AG09319 (cell line): ENCODE measurements at regions not wholly inside any gene's neighbourhood (a gene's known extent, or its start where the extent isn't known, plus 50 kb on each side); places are given as distances from the start of the nearest gene placed in this dataset.
"Not testable (repeated sequence)": the region's sequence is repeated elsewhere in the genome, so short reads cannot be mapped to it uniquely, and the experiment has no call there.

Experiments used
- DNase-seq: peaks from one replicate; pipeline ENCODE4 v3.0.0-alpha.2; 2010; ENCODE audit warnings: low read depth; ENCODE audit errors: extremely low read depth
- TF ChIP-seq, protein P1 (sequence below): IDR thresholded peaks from 2 replicates; pipeline ENCODE4 v1.5.1; 2011; ENCODE audit warnings: low read depth, mild to moderate bottlenecking, inconsistent platforms, low read length, moderate library complexity

DNA sequence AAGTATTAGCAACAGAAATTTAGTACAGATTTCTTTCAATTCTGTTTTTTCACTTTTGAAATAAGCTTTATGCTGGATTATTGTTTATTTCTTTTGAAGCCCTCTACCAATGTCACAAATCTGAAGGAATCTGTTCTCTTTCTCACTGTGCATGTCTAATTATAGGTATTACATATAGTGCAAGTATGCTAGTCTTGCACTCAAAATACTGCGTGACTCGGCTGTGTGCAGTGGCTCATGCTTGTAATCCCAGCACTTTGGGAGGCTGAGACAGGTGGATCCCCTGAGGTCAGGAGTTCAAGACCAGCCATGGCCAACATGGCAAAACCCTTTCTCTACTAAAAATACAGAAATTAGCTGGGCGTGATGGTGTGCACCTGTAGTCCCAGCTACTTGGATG lies 95.8 kb upstream of the PLAAT1 start:
- no peak for DNase-seq
- TF ChIP-seq, protein P1, sequence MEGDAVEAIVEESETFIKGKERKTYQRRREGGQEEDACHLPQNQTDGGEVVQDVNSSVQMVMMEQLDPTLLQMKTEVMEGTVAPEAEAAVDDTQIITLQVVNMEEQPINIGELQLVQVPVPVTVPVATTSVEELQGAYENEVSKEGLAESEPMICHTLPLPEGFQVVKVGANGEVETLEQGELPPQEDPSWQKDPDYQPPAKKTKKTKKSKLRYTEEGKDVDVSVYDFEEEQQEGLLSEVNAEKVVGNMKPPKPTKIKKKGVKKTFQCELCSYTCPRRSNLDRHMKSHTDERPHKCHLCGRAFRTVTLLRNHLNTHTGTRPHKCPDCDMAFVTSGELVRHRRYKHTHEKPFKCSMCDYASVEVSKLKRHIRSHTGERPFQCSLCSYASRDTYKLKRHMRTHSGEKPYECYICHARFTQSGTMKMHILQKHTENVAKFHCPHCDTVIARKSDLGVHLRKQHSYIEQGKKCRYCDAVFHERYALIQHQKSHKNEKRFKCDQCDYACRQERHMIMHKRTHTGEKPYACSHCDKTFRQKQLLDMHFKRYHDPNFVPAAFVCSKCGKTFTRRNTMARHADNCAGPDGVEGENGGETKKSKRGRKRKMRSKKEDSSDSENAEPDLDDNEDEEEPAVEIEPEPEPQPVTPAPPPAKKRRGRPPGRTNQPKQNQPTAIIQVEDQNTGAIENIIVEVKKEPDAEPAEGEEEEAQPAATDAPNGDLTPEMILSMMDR: no peak

DNA sequence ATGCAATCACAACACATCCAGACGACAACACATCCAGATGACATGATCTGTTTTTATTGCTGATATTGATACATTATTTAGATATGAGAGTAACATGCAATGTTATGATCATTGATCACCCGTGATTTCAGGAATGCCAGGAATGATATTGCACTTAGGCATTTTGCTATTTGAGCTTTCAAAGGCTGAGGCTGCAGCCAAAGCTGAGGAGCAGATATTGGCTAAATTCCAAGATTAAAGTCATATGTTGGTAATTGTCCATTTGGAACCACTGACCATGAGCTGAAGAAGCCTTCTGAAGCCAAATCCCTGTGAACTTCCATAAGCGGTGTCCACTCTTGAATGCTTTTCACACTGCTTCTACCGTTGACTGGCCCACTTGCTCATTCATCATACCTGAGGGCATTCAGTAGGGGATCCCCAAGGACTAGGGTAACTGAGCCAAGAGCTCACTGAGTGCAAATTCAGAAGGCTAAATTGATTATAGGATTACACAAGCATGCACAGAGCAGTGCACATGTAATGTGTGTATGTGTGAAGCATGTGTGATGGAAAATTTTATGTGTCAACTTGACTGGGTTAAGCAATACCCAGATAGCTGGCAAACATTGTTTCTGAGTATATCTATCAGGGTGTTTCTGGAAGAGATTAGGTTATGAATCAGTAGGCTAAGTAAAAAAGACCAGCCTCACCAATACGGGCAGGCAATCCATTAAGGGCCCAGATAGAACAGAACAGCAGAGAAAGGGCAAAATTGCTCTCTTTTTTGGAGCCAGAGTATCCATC lies 92.1 kb upstream of the PLAAT1 start:
- no peak for DNase-seq
- TF ChIP-seq, protein P1: no peak

DNA sequence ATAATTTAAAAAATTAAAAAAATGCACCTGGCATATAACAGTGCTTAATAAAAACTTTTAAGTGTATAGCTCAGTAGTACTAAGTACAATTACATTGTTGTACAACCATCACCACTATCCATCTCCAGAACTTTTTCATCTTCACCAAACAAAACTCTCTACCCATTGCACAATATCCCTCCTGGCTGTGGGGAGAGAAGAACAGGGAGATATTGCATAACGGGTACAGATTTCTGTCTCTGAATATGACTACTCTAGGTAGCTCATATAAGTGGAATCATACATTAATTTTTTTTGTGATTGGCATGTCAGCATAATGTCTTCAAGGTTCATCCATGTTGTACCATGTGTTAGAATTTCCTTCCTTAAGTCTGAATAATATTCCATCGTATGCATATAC lies 91.0 kb upstream of the PLAAT1 start:
- TF ChIP-seq, protein P1: no peak
- DNase-seq: no peak

DNA sequence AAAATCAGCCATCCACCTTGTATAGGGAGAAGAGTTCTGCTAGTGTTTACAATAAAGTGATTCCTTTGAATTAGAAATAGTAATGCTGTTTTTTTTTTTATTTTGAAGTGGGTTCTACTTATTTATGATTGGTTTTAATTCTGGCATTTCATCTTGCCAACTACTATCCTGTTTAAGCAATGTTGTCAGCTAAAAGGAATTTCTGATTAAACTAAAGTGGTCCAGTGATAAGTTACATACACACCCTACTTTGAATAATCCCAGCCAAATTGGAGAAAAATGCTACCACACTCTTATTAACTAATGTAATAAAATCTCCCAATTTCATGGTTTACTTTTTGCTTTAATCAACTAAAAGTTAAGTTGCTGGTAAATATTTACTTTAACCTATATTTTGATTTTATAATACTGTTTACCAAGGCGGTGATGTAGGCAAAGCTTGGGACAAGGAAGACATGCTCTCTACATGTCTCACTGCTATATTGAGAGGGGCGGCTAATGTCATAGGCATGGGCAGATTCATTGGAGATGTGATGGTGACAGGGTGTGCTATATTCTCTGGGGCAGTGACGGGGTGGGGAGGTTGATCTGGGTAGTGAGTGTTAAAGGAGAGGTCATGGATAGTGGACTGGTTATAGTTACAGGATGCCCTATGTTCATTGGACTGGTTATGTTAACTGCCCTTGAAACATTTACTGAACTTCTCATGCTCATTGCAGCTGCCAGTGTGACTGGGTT lies 85.8 kb upstream of the PLAAT1 start:
- not testable (repeated sequence) for DNase-seq

DNA sequence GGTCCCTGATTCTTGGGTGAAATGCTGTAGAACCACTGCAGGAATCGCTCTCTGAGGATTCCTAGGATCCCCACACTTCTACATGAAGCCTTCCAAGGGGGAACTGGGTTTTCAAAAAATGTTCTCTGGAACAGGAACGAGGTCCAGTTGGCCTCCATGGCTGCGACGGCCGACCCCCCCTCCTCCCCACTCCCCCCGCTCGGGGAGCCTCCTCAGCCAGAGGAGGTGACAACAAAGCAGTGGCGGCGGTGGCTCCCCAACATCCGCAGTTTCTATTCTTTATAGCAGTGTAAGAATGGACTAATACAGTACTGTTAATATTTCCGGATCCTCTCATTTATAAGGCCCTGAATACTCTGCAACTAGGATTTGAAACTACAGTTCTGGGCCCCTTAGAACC lies 84.0 kb upstream of the PLAAT1 start:
- no peak for DNase-seq
- TF ChIP-seq, protein P1: no peak

DNA sequence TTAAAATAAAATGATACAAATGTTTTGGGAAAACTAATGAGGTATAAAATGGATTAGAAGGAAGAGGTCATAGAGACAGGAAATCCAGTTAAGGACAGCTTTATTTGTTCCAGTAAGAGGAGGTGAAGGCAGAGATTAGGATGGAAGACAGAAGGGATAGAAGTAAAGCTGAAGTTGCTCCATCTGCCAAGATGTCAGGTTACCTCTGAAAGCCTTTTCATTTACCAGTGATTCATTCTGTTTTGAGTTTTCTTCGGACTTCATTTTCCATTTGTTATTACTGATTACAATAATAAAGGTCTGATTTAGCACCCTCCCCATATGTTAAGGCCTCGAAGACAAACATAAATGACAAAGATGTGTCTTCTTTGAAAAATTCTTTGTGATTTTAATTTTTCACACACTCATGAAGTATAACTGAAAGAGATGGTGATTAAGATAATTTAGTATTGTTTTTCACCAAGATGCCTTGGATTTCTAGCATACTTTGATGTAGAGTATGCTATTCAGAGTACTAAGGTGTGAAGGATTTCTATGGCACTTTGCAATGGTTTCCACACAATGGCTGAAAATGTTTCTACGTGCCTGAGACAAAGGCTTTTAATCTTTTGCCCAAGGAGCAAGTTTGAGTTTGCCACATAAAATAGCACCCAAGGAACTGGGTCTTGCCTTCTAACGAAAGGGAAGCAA lies 75.4 kb upstream of the PLAAT1 start:
- no peak for DNase-seq
- TF ChIP-seq, protein P1: no peak

DNA sequence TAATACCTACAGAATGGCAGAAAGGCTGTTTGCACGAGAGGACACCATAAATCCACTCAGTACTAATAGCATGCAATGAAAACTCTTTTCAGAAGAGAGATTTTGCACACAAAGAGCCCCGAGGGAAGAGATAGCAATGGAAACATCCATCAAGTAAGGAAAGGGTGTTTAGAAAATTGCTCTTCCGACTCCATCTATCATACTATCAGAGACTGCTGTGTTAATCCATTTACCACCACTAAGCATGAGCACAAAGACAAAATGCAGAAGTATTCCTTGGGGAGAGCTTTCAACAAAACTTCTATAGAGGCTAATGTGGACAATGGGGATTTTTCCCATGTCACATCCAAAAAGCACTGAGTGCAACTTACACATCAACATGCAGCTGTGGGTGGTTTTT lies 72.1 kb upstream of the PLAAT1 start:
- TF ChIP-seq, protein P1: no peak
- DNase-seq: no peak
